AG04450 (cell line): ENCODE measurements at regions not wholly inside any gene's neighbourhood (a gene's known extent, or its start where the extent isn't known, plus 50 kb on each side); places are given as distances from the start of the nearest gene placed in this dataset.

Source experiments
- CTCF ChIA-PET: fragments of 300-600, 350-600 bp; formaldehyde crosslinking; extraction: SDS; loops from one replicate; lab custom pipeline; 2022; ENCODE audit warnings: antibody characterized with exemption, inconsistent platforms; lab: Charles Lee
- POLR2A ChIA-PET: fragments of 350-600 bp; formaldehyde crosslinking; extraction: SDS; loops from one replicate; lab custom pipeline; 2021; ENCODE audit warnings: antibody characterized with exemption, inconsistent platforms; lab: Yijun Ruan, JAX
- DNase-seq: peaks from one replicate; pipeline ENCODE4 v3.0.0-alpha.2; 2011; ENCODE audit warnings: low read depth, low spot score
- H3K27ac ChIP-seq: one replicate; pipeline ENCODE4 v1.5.1; 2012; ENCODE audit warnings: low read depth, low read length, control low read depth
- H3K27me3 ChIP-seq: one replicate; pipeline ENCODE4 v1.6.0; 2012; ENCODE audit warnings: low read length; ENCODE audit not compliant: control insufficient read depth, insufficient read depth
- H3K4me3 ChIP-seq: 2 replicates; pipeline ENCODE4 v1.5.1; 2011; ENCODE audit warnings: mild to moderate bottlenecking, low read depth, low read length, control low read depth
- H3K9me3 ChIP-seq: 2 replicates; pipeline ENCODE4 v1.5.1; 2012; ENCODE audit warnings: low read length; ENCODE audit not compliant: control insufficient read depth, insufficient read depth
- CTCF ChIP-seq: IDR thresholded peaks from 2 replicates; pipeline ENCODE4 v1.5.1; 2011; ENCODE audit warnings: low read depth, low read length, control low read depth, inconsistent platforms

GRCh38 chr2:146949400-146949799 is 895.4 kb upstream of the ACVR2A start:
- CTCF ChIA-PET = no interaction called here

GRCh38 chr2:146944601-146945000 is 900.2 kb upstream of the ACVR2A start:
- POLR2A ChIA-PET = no interaction called here
- no peak for DNase-seq

More at GRCh38 chr2:146949400-146949799, 895.4 kb upstream of the ACVR2A start:
- Histone ChIP-seq H3K9me3 (no peaks in the 10 kb centered on the region), H3K27me3 (no peaks in the 10 kb centered on the region), H3K27ac (no peak overlapping the region), H3K4me3 (no peak overlapping the region)
- POLR2A ChIA-PET = no interaction called here
- no peak for DNase-seq
- no peak for TF ChIP-seq CTCF

GRCh38 chr2:146939991-146940685 is 904.7 kb upstream of the ACVR2A start:
- Histone ChIP-seq H3K4me3 (no peak overlapping the region), H3K27me3 (no peaks in the 10 kb centered on the region), H3K9me3 (no peaks in the 10 kb centered on the region), H3K27ac (no peak overlapping the region)
- TF ChIP-seq CTCF = no peak
- CTCF ChIA-PET = interaction anchor here (0.8 kb wide), 1 partner anchor 238 kb away, joined by 3 read pairs; no protein-coding TSS in a partner anchor
- POLR2A ChIA-PET = no interaction called here
- no peak for DNase-seq

More at GRCh38 chr2:146944601-146945000, 900.2 kb upstream of the ACVR2A start:
- no peaks in the 10 kb centered on the region for H3K9me3 ChIP-seq
- no peak overlapping the region for H3K4me3 ChIP-seq
- CTCF ChIA-PET = no interaction called here
- H3K27ac ChIP-seq = no peak overlapping the region
- no peak for TF ChIP-seq CTCF
- no peaks in the 10 kb centered on the region for H3K27me3 ChIP-seq

GRCh38 chr2:146934921-146935320 is 909.9 kb upstream of the ACVR2A start:
- H3K9me3 ChIP-seq = no peaks in the 10 kb centered on the region
- no peaks in the 10 kb centered on the region for H3K27me3 ChIP-seq
- H3K27ac ChIP-seq = no peak overlapping the region
- no peak for DNase-seq
- ChIA-PET POLR2A (no interaction called here), CTCF (no interaction called here)
- no peak for TF ChIP-seq CTCF
- no peak overlapping the region for H3K4me3 ChIP-seq

GRCh38 chr2:146931109-146931508 is 913.7 kb upstream of the ACVR2A start:
- no peak for TF ChIP-seq CTCF
- Histone ChIP-seq H3K9me3 (no peaks in the 10 kb centered on the region), H3K27me3 (no peaks in the 10 kb centered on the region), H3K4me3 (no peak overlapping the region), H3K27ac (no peak overlapping the region)
- ChIA-PET CTCF (no interaction called here), POLR2A (no interaction called here)
- no peak for DNase-seq
